HEK293T (cell line): ENCODE measurements at regions not wholly inside any gene's neighbourhood (a gene's known extent, or its start where the extent isn't known, plus 50 kb on each side); places are given as distances from the start of the nearest gene placed in this dataset.

ENCODE experiments used
- BHLHE40 ChIP-seq: fragments of 450-650 bp; IDR thresholded peaks from 2 replicates; pipeline ENCODE4 v1.6.1; 2016; ENCODE audit warnings: mild to moderate bottlenecking, moderate library complexity, borderline replicate concordance
- ELF4 ChIP-seq: fragments of 450-650 bp; IDR thresholded peaks from 2 replicates; pipeline ENCODE4 v1.6.1; 2017; ENCODE audit warnings: antibody characterized with exemption
- FOXA1 ChIP-seq: fragments of 450-650 bp; IDR thresholded peaks from 2 replicates; pipeline ENCODE4 v1.6.1; 2016; ENCODE audit warnings: mild to moderate bottlenecking
- FOXK2 ChIP-seq: fragments of 450-650 bp; IDR thresholded peaks from 2 replicates; pipeline ENCODE4 v1.6.1; 2016; ENCODE audit warnings: mild to moderate bottlenecking
- FOXM1 ChIP-seq: fragments of 450-650 bp; IDR thresholded peaks from 2 replicates; pipeline ENCODE4 v1.6.1; 2017; ENCODE audit warnings: mild to moderate bottlenecking, borderline replicate concordance
- LEF1 ChIP-seq: fragments of 450-650 bp; IDR thresholded peaks from 2 replicates; pipeline ENCODE4 v1.6.1; 2017; ENCODE audit warnings: mild to moderate bottlenecking, borderline replicate concordance
- PKNOX1 ChIP-seq: fragments of 450-650 bp; IDR thresholded peaks from 2 replicates; pipeline ENCODE4 v1.6.1; 2016
- SP1 ChIP-seq: fragments of 450-650 bp; IDR thresholded peaks from 2 replicates; pipeline ENCODE4 v1.6.1; 2017
- ZNF384 ChIP-seq: fragments of 450-650 bp; IDR thresholded peaks from 2 replicates; pipeline ENCODE4 v1.6.1; 2016

GRCh38 chr2:30396436-30397232 lies 50.4 kb upstream of the LCLAT1 start:
- no peak for TF ChIP-seq BHLHE40
- no peak for TF ChIP-seq FOXA1
- no peak for TF ChIP-seq SP1
- TF ChIP-seq PKNOX1: no peak
- TF ChIP-seq ELF4: no peak
- TF ChIP-seq ZNF384: no peak
- TF ChIP-seq LEF1: no peak
- TF ChIP-seq FOXK2: no peak
- no peak for TF ChIP-seq FOXM1
